ENCODE measurements at regions not wholly inside any gene's neighbourhood (a gene's known extent, or its start where the extent isn't known, plus 50 kb on each side); places are given as distances from the start of the nearest gene placed in this dataset.

- TF ChIP-seq CTCF (IDR thresholded peaks at IDR 0.05) = no peak
- TF ChIP-seq POLR2AphosphoS5 (IDR thresholded peaks at IDR 0.05) = no peak
- TF ChIP-seq EP300 (IDR thresholded peaks at IDR 0.05) = no peak
These were observed 168.7 kb upstream of the NTM start for GRCh38 chr11:131201674-131202073.
